HG03442 (cell line): ENCODE measurements at regions not wholly inside any gene's neighbourhood (a gene's known extent, or its start where the extent isn't known, plus 50 kb on each side); places are given as distances from the start of the nearest gene placed in this dataset.

Experiments used
- ATAC-seq: cut with Tn5 transposase; IDR thresholded peaks from one replicate; pipeline ENCODE4 v1.9.1; 2021; ENCODE audit warnings: mild to moderate bottlenecking, moderate library complexity; ENCODE audit not compliant: unreplicated experiment

GRCh38 chr12:83859021-83859420 lies 1053.6 kb downstream of the SLC6A15 start:
- no peak for ATAC-seq

- no peak for ATAC-seq
Measured at GRCh38 chr12:83856803-83857202, 1055.8 kb downstream of the SLC6A15 start.

- no peak for ATAC-seq
Measured at GRCh38 chr12:83850531-83850930, 1062.1 kb downstream of the SLC6A15 start.

DNA sequence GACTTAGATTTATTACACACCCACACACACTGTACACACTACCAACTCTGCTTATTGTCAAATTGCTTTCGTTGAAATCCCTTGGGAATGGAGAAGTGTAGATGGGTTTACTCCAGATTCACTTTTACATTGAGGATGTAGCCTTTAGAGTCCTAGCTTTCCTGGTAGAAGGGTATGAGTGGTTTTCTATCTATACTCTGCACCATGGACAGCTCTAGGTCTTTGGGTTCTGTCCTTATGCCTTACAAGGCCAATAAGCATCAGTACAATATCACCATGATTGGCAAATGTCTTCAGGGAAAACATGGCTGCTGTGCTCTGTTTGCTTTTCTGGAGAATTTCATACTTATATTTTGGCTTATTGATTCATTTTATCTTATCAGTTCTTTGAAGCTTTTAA lies 1063.9 kb downstream of the SLC6A15 start:
- no peak for ATAC-seq

DNA sequence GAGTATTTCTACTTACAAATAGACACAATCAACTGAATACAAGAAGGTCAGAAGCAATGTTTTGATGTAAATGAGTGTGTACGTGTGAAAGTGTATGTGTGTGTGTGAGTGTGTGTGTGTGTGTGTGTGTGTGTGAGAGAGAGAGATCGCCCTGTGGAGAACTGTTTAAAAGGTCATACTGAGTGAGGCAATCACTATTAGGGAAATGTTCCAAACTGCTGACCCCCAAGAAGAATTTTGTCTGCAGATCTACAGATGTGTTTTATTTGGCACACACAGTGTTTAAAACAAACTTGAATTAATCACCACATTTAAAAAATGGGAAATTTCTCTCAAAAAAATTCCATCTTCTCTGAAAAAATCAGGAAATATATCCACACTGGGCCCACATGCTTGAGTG lies 1069.1 kb downstream of the SLC6A15 start:
- no peak for ATAC-seq

- ATAC-seq, result peak; percentile 55
Measured at GRCh38 chr12:83841620-83842019, 1071.0 kb downstream of the SLC6A15 start.

DNA sequence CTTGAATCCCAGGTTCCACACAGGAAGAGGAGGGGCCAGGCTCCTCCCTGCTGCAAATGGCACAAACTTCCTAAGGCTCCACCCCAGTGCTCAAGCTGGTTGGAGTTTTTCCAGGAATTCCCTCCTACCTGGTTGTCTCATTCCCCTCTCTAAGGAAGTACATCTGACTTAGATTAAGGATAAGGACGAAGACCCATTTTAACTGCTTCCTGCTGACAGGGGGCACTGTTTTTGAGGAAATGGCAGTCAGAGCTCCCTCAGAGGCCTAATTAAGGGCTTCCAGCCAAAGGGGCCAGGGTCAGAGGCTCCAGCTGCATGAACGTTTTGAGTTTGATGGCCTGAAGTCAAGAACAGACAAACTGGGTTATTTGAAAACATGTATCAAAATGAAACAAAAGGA lies 1084.7 kb downstream of the SLC6A15 start:
- no peak for ATAC-seq

DNA sequence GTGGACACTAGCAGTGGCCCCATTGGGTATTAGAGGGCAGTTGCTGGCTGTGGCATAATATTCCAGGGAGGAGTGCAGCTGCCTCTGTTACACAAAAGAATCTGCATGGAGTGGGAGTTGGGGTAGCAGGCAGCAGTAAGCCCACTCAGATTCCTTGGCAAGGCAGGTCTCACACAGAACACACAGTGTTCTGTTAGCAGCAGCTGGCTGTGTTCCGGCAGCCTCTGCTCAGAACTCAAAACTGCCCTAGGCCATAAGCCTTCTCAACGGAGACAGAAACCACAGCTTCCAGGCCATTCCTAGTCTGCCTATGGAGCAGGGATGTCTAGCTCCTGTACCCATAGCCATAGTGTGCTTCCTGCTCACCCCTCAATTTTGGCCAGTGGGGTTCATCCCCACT lies 1085.4 kb downstream of the SLC6A15 start:
- no peak for ATAC-seq

DNA sequence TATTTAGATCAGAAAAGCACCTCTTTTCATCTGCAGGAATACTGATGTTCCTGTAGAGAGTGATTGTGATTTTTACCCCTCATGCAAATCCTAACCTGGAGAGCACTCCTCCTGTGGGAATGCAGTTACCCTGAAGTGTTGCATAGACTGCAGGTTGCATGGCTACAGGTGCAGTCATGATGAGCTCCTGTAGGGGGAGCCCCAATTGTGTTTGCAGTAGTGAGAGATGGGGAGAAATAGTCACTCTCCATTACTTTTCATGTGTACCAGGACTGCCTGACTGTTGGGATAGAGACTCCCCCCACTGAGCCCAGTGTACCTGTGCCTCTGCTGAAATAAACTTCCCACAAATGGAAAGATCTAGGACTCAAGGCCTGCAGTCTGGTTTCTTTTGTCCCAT lies 1086.5 kb downstream of the SLC6A15 start:
- ATAC-seq, result peak; percentile 75

- ATAC-seq, result peak; percentile 85
Measured at GRCh38 chr12:83823386-83824045, 1089.1 kb downstream of the SLC6A15 start.

- no peak for ATAC-seq
Measured at GRCh38 chr12:83821967-83822366, 1090.6 kb downstream of the SLC6A15 start.

DNA sequence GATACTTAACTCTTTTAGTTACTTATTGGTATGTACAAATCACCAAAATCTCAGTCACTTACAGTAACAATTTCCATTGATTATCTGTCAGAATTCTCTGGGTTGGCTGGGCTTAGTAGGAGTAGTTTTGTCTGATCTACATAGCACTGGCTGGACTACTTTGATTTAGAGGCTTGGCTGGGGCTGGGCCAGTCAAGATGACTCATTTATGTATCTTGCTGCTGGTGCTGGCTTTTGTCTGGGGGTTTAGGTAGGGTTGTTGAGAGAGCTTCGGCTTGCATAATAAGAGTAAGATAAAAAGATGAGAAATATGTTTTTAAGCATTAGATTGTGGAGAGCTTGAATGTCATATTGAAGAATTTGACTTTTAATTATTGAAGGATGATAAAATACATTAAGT lies 1093.7 kb downstream of the SLC6A15 start:
- ATAC-seq, result no peak

GRCh38 chr12:83817730-83818129 lies 1094.9 kb downstream of the SLC6A15 start:
- no peak for ATAC-seq

- ATAC-seq, result no peak
Measured at GRCh38 chr12:83808591-83808990, 1104.0 kb downstream of the SLC6A15 start.

DNA sequence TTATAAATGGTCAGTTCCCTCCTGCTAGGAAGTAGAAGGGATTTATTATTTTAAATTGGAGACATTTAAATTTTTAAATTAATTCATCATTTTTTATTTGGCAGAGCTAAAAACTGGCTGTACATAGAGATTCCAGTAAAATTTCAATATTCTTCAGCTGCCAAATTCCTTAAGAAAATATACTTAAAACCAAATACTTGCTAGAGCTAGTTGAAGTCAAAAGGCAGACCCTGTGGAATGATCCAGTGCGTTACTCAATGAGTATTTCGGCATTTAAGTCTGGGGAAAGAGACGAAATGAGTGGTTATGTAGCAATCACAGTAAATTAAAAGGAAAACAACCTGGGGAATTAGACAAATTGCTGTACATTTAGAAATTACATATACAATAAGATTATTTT lies 1104.7 kb downstream of the SLC6A15 start:
- ATAC-seq, result no peak

GRCh38 chr12:83805873-83806272 lies 1106.7 kb downstream of the SLC6A15 start:
- ATAC-seq, result no peak

DNA sequence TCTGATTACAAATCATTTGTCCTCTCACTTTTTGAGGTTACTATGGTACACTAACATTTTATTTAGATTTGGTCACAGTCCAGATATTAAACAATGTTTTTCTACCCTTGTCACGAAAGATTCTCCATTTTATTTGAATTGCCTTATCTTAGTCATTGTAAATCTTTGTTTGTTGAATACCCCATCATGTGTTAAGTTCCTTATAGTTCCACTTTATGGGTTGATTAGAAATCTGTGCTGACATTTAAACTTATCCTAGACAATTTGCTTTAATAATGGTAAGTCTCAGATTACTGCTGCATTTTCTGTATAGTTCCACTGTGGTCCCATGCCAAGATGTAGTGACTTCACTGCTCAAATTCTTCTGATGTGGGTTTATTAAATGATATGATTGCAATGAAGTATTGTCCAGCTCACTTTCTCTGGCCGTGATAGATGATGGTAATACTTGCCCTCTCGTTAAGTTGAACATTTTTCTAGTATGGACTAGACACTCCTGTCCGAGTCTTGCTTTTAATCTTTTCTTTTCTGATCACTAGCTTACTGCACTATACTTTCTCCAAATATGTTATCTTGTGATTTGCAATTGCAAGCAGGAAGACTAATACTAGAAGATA lies 1107.3 kb downstream of the SLC6A15 start:
- no peak for ATAC-seq

DNA sequence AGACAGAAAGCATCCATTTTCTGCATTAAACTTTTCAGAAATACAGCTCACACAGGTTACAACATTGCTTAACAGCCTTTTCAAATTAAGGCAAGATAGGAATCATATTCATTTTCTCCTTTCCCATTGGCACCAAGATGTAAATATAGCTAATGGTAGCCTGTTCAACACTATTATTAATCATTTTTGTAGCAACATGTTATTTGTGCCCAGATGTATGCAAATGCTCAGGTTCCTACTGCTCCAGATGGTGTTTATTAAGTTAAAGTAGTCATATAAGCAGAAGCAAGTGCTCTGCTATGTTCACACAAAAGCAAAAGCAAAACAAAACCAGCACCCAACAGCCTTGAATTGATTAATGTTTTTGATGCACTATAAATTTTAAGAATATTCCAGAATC lies 1110.6 kb downstream of the SLC6A15 start:
- no peak for ATAC-seq

GRCh38 chr12:83800022-83800421 lies 1112.6 kb downstream of the SLC6A15 start:
- ATAC-seq, result no peak

- no peak for ATAC-seq
Measured at GRCh38 chr12:83796531-83796930, 1109.8 kb downstream of the TMTC2 start.

- no peak for ATAC-seq
Measured at GRCh38 chr12:83793616-83794015, 1106.9 kb downstream of the TMTC2 start.

DNA sequence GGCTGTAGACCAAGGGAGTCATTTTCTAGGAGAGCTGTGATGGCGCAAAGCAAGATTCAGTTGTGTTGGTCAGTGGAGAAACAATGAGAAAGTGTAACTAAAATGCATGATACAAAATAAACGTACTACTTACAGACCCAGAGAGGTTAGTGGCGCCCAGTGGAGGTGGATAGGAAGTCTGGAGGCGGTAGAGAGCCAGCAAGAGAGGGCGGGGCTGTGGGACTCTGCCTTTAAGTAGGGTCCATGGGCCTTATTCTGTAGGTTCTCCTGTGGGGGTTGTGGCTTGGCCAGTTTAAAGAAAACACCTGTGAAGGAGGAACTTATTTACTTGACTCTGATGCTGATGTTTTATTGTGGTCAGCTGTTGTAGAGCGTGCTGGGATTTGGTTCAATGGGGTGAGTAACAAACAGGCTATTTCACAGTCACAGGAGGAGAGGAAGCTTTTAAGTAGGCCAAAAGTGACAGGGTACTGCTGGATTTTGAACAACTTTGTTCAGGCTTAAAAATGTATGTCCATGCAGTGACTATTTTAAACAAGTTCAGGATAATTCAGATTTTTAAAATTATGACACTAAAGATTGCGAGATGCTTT lies 1097.7 kb downstream of the TMTC2 start:
- ATAC-seq, result no peak
